Duodenal mucosa (tissue), 2 donors: ENCODE measurements at regions not wholly inside any gene's neighbourhood (a gene's known extent, or its start where the extent isn't known, plus 50 kb on each side); places are given as distances from the start of the nearest gene placed in this dataset.

ENCODE experiments used
- H3K27ac ChIP-seq: one replicate; pipeline ENCODE4 v1.7.0; 2013; ENCODE audit warnings: low read depth, low read length
- H3K27me3 ChIP-seq, 2 donors: one replicate each; pipeline ENCODE4 v1.7.0; 2013; ENCODE audit warnings: low read length in 2 of 2, control low read depth in 1 of 2; ENCODE audit not compliant: insufficient read depth in 2 of 2, control insufficient read depth in 1 of 2
- H3K36me3 ChIP-seq, 2 donors: one replicate each; pipeline ENCODE4 v1.7.0; 2013; ENCODE audit warnings: low read length in 2 of 2, control low read depth in 1 of 2; ENCODE audit not compliant: insufficient read depth in 2 of 2, control insufficient read depth in 1 of 2
- H3K4me1 ChIP-seq, 2 donors: one replicate each; pipeline ENCODE4 v1.7.0; 2013; ENCODE audit warnings: low read length in 2 of 2, control low read depth in 1 of 2; ENCODE audit not compliant: insufficient read depth in 2 of 2, control insufficient read depth in 1 of 2
- H3K4me3 ChIP-seq, 2 donors: one replicate each; pipeline ENCODE4 v1.7.0; 2013; ENCODE audit warnings: low read length in 2 of 2, low read depth in 1 of 2
- H3K9ac ChIP-seq, 2 donors: one replicate each; pipeline ENCODE4 v1.7.0; 2013; ENCODE audit warnings: low read length in 2 of 2, low read depth in 1 of 2
- H3K9me3 ChIP-seq, 2 donors: one replicate each; pipeline ENCODE4 v1.7.0; 2013; ENCODE audit warnings: low read length in 2 of 2, control low read depth in 1 of 2; ENCODE audit not compliant: control insufficient read depth in 1 of 2

DNA sequence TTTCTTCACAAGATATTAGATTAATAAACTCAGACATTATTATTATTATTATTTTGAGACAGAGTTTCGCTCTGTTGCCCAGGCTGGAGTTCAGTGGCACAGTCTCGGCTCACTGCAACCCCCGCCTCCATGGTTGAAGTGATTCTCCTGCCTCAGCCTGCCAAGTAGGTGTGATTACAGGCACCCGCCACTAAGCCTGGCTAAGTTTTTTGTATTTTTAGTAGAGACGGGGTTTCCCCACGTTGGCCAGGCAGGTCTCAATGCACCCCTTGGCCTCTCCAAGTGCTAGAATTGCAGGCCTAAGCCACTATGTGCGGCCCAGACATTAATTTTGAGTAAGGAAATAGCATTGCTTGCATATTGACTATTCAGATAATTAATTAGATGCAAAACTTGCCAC lies 554.9 kb upstream of the LRFN5 start:
- H3K4me3 ChIP-seq, result no peak overlapping the region
- peaks cover 0 to 2% of the 10 kb centered on the region in 2 donors for H3K9me3 ChIP-seq
- no peaks in the 10 kb centered on the region for H3K36me3 ChIP-seq
- H3K27me3 ChIP-seq, result no peaks in the 10 kb centered on the region
- no peak overlapping the region for H3K9ac ChIP-seq
- no peak overlapping the region for H3K27ac ChIP-seq
- H3K4me1 ChIP-seq, result no peaks in the 10 kb centered on the region

DNA sequence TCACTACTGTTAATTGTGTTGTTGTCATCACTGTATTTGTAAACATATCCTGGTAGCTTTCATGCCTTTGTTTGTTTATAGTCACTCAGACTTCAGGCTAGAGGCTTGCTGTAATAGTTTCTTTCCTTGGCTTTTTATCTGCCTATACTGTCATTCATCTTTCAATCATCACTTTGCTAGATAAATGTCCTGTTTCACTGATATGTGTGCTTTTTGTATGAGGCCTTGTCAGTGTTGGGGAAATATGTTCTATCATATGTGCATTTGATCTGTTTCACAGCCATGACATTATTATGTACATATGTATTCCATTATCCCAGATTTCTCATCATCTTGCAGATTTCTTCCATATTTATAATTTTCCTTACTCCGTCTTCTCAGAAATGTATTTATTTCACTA lies 558.9 kb upstream of the LRFN5 start:
- Histone ChIP-seq H3K9ac (no peak overlapping the region), H3K4me1 (no peaks in the 10 kb centered on the region), H3K27me3 (no peaks in the 10 kb centered on the region), H3K27ac (no peak overlapping the region), H3K36me3 (no peaks in the 10 kb centered on the region), H3K9me3 (peaks cover 0 to 2% of the 10 kb centered on the region in 2 donors), H3K4me3 (no peak overlapping the region)

DNA sequence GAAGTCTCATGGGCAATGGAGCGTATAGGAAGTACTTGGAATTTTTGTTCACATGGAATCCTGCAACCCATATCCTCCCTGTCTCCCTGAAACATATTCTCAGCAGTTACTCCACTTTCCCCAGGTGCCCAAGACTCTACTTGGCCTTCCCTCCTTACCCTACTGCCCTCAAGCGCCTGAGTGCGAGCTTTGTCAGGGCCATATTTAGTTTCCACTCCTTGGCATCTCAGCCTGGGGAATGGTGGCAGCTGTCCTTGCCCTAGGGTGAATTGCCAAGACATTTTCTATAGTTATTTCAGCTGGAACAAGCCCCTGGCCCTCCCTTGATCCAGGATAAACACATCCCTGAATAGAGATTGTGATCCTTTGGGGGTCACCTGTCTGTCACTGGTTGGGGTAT lies 569.3 kb upstream of the LRFN5 start:
- no peak overlapping the region for H3K27ac ChIP-seq
- H3K9me3 ChIP-seq, result peaks cover 0 to 5% of the 10 kb centered on the region in 2 donors
- no peaks in the 10 kb centered on the region for H3K4me1 ChIP-seq
- no peaks in the 10 kb centered on the region for H3K27me3 ChIP-seq
- H3K9ac ChIP-seq, result no peak overlapping the region
- no peak overlapping the region for H3K4me3 ChIP-seq
- no peaks in the 10 kb centered on the region for H3K36me3 ChIP-seq

DNA sequence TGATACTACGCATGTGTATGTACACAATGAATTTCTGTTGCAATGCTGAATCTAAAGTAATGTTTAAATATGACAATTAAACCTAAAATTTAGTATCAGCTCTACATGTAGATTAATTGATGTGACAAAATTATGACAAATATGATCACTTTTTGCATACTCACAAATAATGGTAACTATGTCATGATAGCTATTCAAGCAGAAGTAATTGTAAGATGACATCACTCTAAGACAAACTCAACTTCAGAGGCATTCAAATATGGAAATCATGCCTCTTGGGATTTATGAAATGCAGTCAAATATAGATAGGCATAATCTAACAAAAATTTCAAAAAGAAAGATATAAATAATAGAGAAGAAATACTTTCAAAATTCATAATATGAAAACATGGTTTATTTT lies 571.7 kb upstream of the LRFN5 start:
- H3K4me3 ChIP-seq, result no peak overlapping the region
- no peak overlapping the region for H3K27ac ChIP-seq
- no peaks in the 10 kb centered on the region for H3K36me3 ChIP-seq
- H3K27me3 ChIP-seq, result no peaks in the 10 kb centered on the region
- H3K4me1 ChIP-seq, result no peaks in the 10 kb centered on the region
- H3K9me3 ChIP-seq, result peaks cover 0 to 5% of the 10 kb centered on the region in 2 donors
- H3K9ac ChIP-seq, result no peak overlapping the region

DNA sequence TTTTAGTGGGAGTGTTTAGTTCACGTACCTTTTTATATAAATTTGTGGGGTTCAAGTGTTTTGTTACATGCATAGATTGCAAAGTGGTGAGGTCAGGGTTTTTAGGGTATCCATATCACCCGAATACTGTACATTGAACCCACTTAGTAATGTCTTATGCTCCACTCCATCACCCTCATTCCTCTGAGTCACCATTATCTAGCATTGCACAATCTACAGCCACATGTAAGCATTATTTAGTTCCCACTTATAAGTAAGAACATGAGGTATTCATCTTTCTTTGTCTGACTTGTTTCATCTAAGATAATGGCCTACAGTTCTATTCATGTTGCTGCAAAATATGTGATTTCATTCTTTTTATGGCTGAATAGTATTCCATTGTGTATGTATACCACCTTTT lies 583.7 kb upstream of the LRFN5 start:
- no peaks in the 10 kb centered on the region for H3K4me1 ChIP-seq
- H3K36me3 ChIP-seq, result no peaks in the 10 kb centered on the region
- no peak overlapping the region for H3K9ac ChIP-seq
- no peaks in the 10 kb centered on the region for H3K9me3 ChIP-seq
- H3K4me3 ChIP-seq, result no peak overlapping the region
- no peaks in the 10 kb centered on the region for H3K27me3 ChIP-seq
- H3K27ac ChIP-seq, result no peak overlapping the region

DNA sequence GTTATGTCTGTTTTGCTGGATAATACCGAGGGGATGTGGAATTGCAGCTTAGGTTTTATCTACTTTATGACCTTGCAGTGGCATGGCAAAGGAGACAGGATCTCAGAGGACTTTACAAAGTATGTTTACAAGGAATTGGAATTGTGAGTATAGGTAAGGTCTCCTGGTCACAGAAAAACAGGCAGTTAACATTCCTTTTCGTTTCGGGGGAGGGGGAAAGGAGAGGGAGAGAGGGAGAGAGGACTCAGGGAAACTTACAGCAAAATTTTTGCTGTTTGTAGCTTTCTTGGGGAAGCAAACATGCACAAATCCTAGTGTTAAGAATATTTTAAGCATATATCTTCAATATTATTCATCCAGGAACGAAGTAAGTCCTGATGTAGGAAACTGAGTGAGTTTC lies 590.5 kb upstream of the LRFN5 start:
- Histone ChIP-seq H3K27me3 (no peaks in the 10 kb centered on the region), H3K4me3 (no peak overlapping the region), H3K9me3 (no peaks in the 10 kb centered on the region), H3K36me3 (no peaks in the 10 kb centered on the region), H3K27ac (no peak overlapping the region), H3K4me1 (no peaks in the 10 kb centered on the region), H3K9ac (no peak overlapping the region)

DNA sequence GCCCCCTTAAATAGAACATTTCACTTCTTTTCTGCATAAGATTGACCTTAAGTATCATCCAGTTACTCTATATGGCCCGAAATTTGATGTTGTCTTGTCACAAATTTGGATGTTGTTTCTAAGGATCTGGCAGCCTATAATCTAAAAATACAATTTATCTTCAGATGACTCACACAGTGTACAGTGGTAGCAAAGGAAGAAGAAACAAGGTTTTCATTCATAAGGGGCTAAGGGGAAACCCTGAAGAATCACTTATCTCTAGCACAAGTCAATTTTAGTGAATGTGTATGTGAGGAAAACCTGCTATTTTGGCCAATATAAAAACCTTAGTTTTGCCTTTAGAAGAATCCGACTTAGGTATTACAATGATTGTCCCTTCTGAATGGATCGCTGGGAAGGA lies 606.3 kb upstream of the LRFN5 start:
- no peak overlapping the region for H3K27ac ChIP-seq
- H3K4me1 ChIP-seq, result no peaks in the 10 kb centered on the region

DNA sequence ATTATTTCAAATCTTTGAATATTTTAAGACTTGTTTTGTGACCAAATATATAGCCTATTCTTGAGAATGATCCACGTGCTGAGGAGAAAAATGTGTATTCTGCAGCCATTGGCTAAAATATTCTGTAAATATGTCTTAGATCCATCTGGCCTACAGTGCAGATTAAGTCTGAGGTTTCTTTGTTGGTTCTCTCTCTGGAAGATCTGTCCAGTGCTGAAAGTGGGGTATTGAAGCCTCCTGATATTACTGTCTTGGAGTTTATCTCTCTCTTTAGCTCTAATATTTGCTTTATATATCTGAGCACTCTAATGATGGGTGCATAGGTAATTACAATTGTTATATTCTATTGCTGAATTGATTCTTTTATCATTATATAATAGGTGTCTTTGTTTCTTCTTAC lies 617.4 kb upstream of the LRFN5 start:
- H3K4me3 ChIP-seq, result no peak overlapping the region
- H3K4me1 ChIP-seq, result no peaks in the 10 kb centered on the region
- no peak overlapping the region for H3K27ac ChIP-seq
- H3K27me3 ChIP-seq, result no peaks in the 10 kb centered on the region
- H3K36me3 ChIP-seq, result no peaks in the 10 kb centered on the region
- H3K9me3 ChIP-seq, result peaks cover 5 to 15% of the 10 kb centered on the region in 2 donors
- H3K9ac ChIP-seq, result no peak overlapping the region

More for the DNA sequence above, 606.3 kb upstream of the LRFN5 start:
- H3K27me3 ChIP-seq, result no peaks in the 10 kb centered on the region
- H3K4me3 ChIP-seq, result no peak overlapping the region
- no peaks in the 10 kb centered on the region for H3K36me3 ChIP-seq
- peaks cover 0 to 4% of the 10 kb centered on the region in 2 donors for H3K9me3 ChIP-seq
- H3K9ac ChIP-seq, result no peak overlapping the region

DNA sequence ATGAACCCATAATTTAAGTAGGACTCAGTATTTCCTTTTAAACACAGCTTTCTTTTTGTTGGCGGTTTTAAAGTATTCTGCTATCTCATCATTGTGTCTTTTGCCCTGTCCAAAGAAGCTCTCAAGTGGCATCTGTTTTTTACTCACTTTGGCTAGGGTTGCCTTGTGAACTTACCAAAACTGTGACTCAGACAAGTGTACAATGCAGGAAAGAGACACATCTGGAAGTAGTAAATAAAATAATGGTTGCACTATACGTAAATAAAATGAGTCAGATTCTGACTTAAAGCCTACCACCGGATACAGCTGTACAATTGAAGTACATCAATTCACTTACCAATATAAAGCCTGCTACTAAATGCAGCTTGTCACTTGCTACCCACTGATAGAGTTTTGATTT lies 619.2 kb upstream of the LRFN5 start:
- Histone ChIP-seq H3K27ac (no peak overlapping the region), H3K27me3 (no peaks in the 10 kb centered on the region), H3K4me1 (no peaks in the 10 kb centered on the region), H3K9me3 (peaks cover 5 to 14% of the 10 kb centered on the region in 2 donors), H3K36me3 (no peaks in the 10 kb centered on the region), H3K9ac (no peak overlapping the region), H3K4me3 (no peak overlapping the region)

DNA sequence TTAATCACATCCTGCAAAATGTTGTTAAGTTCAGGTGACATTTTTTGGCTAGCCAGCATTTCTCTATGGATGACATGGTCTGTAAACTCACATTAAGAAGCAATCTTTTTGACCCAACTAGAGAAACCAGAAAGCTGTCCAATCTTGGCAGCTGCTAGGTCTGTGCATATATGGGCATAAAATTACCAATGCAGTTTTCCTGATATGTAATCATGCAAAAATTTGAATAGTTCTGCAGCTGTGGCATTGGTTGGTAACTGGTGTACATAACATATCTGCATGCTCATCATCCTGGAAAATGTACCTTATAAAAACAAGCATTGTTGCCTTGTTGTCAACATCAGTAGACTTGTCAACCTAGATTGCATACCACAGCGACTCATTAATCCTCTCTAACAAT lies 620.0 kb upstream of the LRFN5 start:
- no peaks in the 10 kb centered on the region for H3K27me3 ChIP-seq
- H3K27ac ChIP-seq, result no peak overlapping the region
- no peaks in the 10 kb centered on the region for H3K36me3 ChIP-seq
- no peaks in the 10 kb centered on the region for H3K4me1 ChIP-seq
- no peak overlapping the region for H3K9ac ChIP-seq
- peaks cover 5 to 10% of the 10 kb centered on the region in 2 donors for H3K9me3 ChIP-seq
- H3K4me3 ChIP-seq, result no peak overlapping the region

DNA sequence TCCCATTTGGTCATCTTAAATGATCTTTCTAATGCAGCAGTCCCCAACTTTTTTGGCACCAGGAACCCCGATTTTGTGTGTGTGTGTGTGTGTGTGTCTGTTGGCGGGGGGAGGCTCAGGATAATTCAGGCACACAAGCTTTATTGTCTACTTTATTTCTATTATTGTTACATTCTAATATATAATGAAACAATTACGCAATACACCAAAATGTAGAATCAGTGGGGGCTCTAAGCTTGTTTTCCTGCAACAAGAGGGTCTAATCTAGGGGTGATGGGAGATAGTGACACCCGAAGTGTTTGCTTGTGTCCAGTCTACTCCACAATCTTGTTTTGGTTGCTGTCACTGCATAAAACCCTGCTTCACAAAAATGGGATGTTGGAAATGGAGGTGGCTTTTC lies 621.1 kb upstream of the LRFN5 start:
- Histone ChIP-seq H3K4me1 (no peaks in the 10 kb centered on the region), H3K36me3 (no peaks in the 10 kb centered on the region)

More for the DNA sequence above, 621.1 kb upstream of the LRFN5 start:
- Histone ChIP-seq H3K4me3 (no peak overlapping the region), H3K27ac (no peak overlapping the region), H3K9me3 (peaks cover 9% of the 10 kb centered on the region in 2 donors), H3K9ac (no peak overlapping the region), H3K27me3 (no peaks in the 10 kb centered on the region)
